Upper lobe of left lung (tissue), 6 donors: ENCODE measurements at regions not wholly inside any gene's neighbourhood (a gene's known extent, or its start where the extent isn't known, plus 50 kb on each side); places are given as distances from the start of the nearest gene placed in this dataset.
A peak's percentile ranks its signal among the peaks of the same experiment; 100 is the strongest.

Experiments
- ATAC-seq, 2 donors: fragments of 200-7000 bp; cut with Tn5 transposase; one replicate each; pipeline ENCODE4 v1.9.1; 2022; ENCODE audit warnings: mild to moderate bottlenecking in 2 of 2, moderate library complexity in 2 of 2; ENCODE audit not compliant: low FRiP score in 2 of 2
- DNase-seq, 2 donors: peaks; one replicate each; pipeline ENCODE4 v3.0.0-alpha.2; 2019 to 2020
- H3K27ac ChIP-seq, 4 donors: fragments of 200-600 bp; sonication (generic); one replicate each; pipeline ENCODE4 v1.5.1; 2016 to 2019
- H3K27me3 ChIP-seq, 4 donors: fragments of 200-600 bp; sonication (generic); one replicate each; pipeline ENCODE4 v1.5.1; 2017 to 2019
- H3K36me3 ChIP-seq, 4 donors: fragments of 200-600 bp; sonication (generic); one replicate each; pipeline ENCODE4 v1.5.1; 2016 to 2019
- H3K4me1 ChIP-seq, 4 donors: fragments of 200-600 bp; sonication (generic); one replicate each; pipeline ENCODE4 v1.5.1; 2018 to 2019
- H3K4me3 ChIP-seq, 4 donors: fragments of 200-600 bp; sonication (generic); one replicate each; pipeline ENCODE4 v1.5.1; 2017 to 2019; ENCODE audit warnings: mild to moderate bottlenecking in 2 of 4, moderate library complexity in 1 of 4
- H3K9me3 ChIP-seq, 4 donors: fragments of 200-600 bp; sonication (generic); one replicate each; pipeline ENCODE4 v1.5.1; 2018 to 2019
- CTCF ChIP-seq, 6 experiments: fragments of 450-650 bp in 4 of 6; fragments of 200-600 bp in 2 of 6; sonication (generic) in 2 of 6; IDR thresholded peaks; one replicate each; pipeline ENCODE4 v1.5.1; 2016 to 2019; ENCODE audit warnings: antibody characterized with exemption in 6 of 6
- EP300 ChIP-seq, 4 donors: sonication (generic); formaldehyde crosslinking; IDR thresholded peaks; one replicate each; pipeline ENCODE4 v1.5.1; 2017; ENCODE audit warnings: antibody characterized with exemption in 4 of 4, control low read depth in 2 of 4
- POLR2A ChIP-seq, 4 donors: fragments of 450-650 bp; IDR thresholded peaks; one replicate each; pipeline ENCODE4 v1.5.1; 2016 to 2017; ENCODE audit warnings: antibody characterized with exemption in 4 of 4, mild to moderate bottlenecking in 2 of 4
- POLR2AphosphoS5 ChIP-seq, 2 donors: sonication (generic); formaldehyde crosslinking; IDR thresholded peaks; one replicate each; pipeline ENCODE4 v1.5.1; 2017; ENCODE audit warnings: antibody characterized with exemption in 2 of 2
- WGBS, 2 donors: methylation state at CpG; one replicate each; pipeline ENCODE4 v1.1.5; 2017 to 2018; 5-methylcytosine and 5-hydroxymethylcytosine counted together
- donor health status: DM: no; HTN: no; CAD: no; lungs with moderate emphysema.
- donor health status: DM: no; HTN: yes; CAD: no; lungs with severe emphysema.

- H3K4me1 ChIP-seq, result no peaks in the 10 kb centered on the region
- DNase-seq (no peak), ATAC-seq (no peak)
- no peaks in the 10 kb centered on the region for H3K36me3 ChIP-seq
- TF ChIP-seq EP300 (IDR thresholded peaks at IDR 0.05) (no peak), CTCF (IDR thresholded peaks at IDR 0.05) (no peak), POLR2AphosphoS5 (IDR thresholded peaks at IDR 0.05) (no peak), POLR2A (IDR thresholded peaks at IDR 0.05) (no peak)
- H3K27me3 ChIP-seq, result no peaks in the 10 kb centered on the region
- WGBS, 2 donors, result 69 to 75% methylated on average over 3 of the region's 3 CpGs
- no peak overlapping the region for H3K27ac ChIP-seq
- H3K4me3 ChIP-seq, result no peak overlapping the region
- H3K9me3 ChIP-seq, result no peaks in the 10 kb centered on the region
Observed at GRCh38 chr6:133590814-133591213, 298.1 kb upstream of the TCF21 start.

DNA sequence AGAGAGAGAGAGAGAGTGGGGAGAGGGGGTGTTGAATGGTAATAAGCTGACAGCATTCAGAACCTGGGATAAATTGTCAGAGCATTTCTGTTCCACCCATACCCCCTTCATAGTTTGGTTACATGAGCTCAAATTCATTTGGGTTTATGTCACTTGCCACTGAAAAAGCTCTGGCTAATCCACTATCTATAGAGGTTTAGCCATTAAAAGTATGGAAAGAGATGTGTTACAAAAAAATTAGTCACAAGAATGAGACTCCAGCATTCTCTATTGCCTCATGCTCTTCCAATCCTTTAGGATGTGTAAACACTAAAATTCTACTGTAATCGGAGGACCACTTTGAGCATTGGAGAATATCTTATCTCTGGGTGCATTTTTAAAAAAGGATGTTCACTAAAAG is 297.6 kb upstream of the TCF21 start:
- no peaks in the 10 kb centered on the region for H3K36me3 ChIP-seq
- no peak overlapping the region for H3K4me3 ChIP-seq
- DNase-seq, result no peak
- H3K9me3 ChIP-seq, result no peaks in the 10 kb centered on the region
- no peak for ATAC-seq
- H3K27me3 ChIP-seq, result no peaks in the 10 kb centered on the region
- no peak overlapping the region for H3K27ac ChIP-seq
- TF ChIP-seq EP300 (IDR thresholded peaks at IDR 0.05) (no peak), CTCF (IDR thresholded peaks at IDR 0.05) (no peak), POLR2AphosphoS5 (IDR thresholded peaks at IDR 0.05) (no peak)
- no peaks in the 10 kb centered on the region for H3K4me1 ChIP-seq
- WGBS, 2 donors, result 73 to 77% methylated on average over 1 of the region's 1 CpG

DNA sequence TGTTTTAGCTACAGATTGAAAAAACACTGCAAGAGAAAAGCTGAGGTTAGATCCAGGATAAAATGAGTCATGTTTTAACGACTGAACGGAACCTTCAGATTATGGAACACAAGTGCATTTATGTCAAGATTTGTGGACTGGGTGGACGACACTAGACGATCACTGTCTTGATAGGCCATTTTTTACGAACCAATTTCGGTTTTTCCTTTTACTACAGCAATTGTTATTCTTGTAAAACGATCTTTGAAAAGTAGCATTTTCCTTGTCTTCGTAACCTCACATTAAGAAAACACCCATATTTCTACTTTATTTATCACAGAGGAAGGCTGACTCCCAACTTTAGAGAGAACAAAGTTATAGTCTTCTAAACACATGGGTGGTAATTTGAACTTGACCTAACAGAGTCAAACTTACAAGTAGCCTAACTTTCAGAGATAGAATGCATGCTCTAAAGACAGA is 294.2 kb upstream of the TCF21 start:
- 72 to 79% methylated on average over 8 of the region's 8 CpGs for WGBS, 2 donors
- Histone ChIP-seq H3K4me3 (no peak overlapping the region), H3K27ac (peak overlapping the region in 1 of 4 donors; percentile 3), H3K36me3 (no peaks in the 10 kb centered on the region), H3K4me1 (no peaks in the 10 kb centered on the region), H3K9me3 (no peaks in the 10 kb centered on the region), H3K27me3 (no peaks in the 10 kb centered on the region)
- TF ChIP-seq POLR2AphosphoS5 (IDR thresholded peaks at IDR 0.05) (no peak), CTCF (IDR thresholded peaks at IDR 0.05) (no peak)
- ATAC-seq, result no peak
- DNase-seq, result no peak

DNA sequence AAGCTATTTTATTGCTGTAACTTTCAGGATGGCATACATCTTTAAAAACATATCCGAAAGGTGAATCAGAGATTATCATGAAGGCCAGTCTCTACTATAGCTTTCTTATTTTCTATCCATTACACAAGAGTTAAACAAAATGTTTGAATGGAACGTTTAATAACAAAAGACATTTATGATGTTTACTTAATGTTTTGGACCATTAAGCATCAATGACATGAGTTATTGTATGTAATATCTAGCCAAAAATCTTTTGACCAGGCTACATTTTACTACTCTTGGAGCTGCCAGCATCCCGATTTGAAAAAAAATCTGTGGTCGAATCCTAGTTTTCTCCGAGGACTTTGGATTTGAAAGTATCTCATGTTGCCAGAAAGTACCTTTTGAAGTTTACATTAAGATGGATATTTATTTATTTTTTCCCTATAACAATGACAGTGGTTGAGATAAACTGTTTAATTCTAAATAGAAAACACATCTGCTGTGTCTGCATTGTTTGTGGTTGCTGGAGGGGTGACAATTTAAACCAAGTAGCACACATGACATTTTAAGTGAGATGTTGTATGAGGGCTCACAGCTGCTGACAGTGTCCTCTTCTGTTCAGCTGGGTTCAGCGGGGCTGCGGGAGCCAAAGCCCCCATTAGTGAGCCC is 293.7 kb upstream of the TCF21 start:
- H3K27me3 ChIP-seq, result no peaks in the 10 kb centered on the region
- DNase-seq (no peak), ATAC-seq (no peak)
- TF ChIP-seq EP300 (IDR thresholded peaks at IDR 0.05) (no peak), POLR2A (IDR thresholded peaks at IDR 0.05) (no peak), POLR2AphosphoS5 (IDR thresholded peaks at IDR 0.05) (no peak), CTCF (IDR thresholded peaks at IDR 0.05) (no peak)
- H3K9me3 ChIP-seq, result no peaks in the 10 kb centered on the region
- H3K4me1 ChIP-seq, result no peaks in the 10 kb centered on the region
- no peaks in the 10 kb centered on the region for H3K36me3 ChIP-seq
- peak overlapping the region in 1 of 4 donors; percentile 46 for H3K27ac ChIP-seq
- no peak overlapping the region for H3K4me3 ChIP-seq
- 58 to 63% methylated on average over 7 of the region's 7 CpGs for WGBS, 2 donors

DNA sequence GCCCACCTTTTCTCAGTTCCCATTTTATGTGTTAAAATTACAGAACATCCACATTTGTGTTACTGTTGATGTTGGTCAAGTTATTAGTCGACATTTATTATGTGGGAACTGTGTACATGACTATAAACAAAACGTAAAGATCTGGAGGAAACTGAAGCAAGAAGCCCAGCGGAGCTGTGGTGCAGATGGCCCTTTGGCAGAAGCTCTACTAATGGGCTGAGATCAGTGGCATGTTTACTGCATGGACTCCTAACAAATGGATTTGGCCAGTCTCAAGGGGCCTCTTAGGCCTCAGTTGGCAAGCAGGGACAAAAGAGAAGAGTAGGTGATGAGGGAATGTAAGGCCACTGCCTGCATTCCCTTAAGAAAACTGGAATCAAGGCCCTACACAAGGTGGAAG is 282.1 kb upstream of the TCF21 start:
- ATAC-seq (no peak), DNase-seq (no peak)
- Histone ChIP-seq H3K36me3 (no peaks in the 10 kb centered on the region), H3K27ac (no peak overlapping the region), H3K9me3 (no peaks in the 10 kb centered on the region), H3K4me1 (no peaks in the 10 kb centered on the region), H3K4me3 (no peak overlapping the region), H3K27me3 (no peaks in the 10 kb centered on the region)
- 66 to 69% methylated on average over 3 of the region's 3 CpGs for WGBS, 2 donors
- TF ChIP-seq CTCF (IDR thresholded peaks at IDR 0.05) (no peak), EP300 (IDR thresholded peaks at IDR 0.05) (no peak), POLR2A (IDR thresholded peaks at IDR 0.05) (no peak), POLR2AphosphoS5 (IDR thresholded peaks at IDR 0.05) (no peak)
